ENCODE measurements at regions not wholly inside any gene's neighbourhood (a gene's known extent, or its start where the extent isn't known, plus 50 kb on each side); places are given as distances from the start of the nearest gene placed in this dataset.

- DNase-seq (ENCODE audit: low read depth) = no peak
Measured at GRCh38 chr6:131383421-131384411, 189.3 kb upstream of the ARG1 start.

- DNase-seq (ENCODE audit: low read depth) = no peak
Measured at GRCh38 chr6:131387562-131388447, 185.2 kb upstream of the ARG1 start.

- no peak for DNase-seq (ENCODE audit: low read depth)
Measured at GRCh38 chr6:131390322-131390721, 182.7 kb upstream of the ARG1 start.

- DNase-seq (ENCODE audit: low read depth) = no peak
Measured at GRCh38 chr6:131391116-131391515, 181.9 kb upstream of the ARG1 start.

DNA sequence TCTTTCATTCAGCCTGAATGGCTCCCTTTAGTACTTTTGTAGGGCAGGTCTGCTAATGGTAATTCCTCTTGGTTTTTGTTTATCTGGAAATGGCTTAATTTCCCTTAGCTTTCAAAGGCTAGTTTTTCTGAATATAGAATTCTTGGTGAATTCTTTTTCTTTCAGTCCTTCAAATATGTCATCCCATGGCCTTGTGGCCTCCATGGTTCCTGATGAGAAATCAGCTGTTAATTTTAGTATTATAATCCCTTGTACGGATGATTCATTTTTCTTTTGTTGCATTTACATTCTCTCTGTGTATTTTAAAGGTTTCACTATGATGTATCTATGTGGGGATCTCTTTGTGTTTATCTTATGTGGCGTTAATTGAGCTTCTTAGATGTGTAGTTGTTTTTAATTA is 179.6 kb upstream of the ARG1 start:
- DNase-seq (ENCODE audit: low read depth) = no peak

GRCh38 chr6:131394768-131395432 is 178.1 kb upstream of the ARG1 start:
- no peak for DNase-seq (ENCODE audit: low read depth)

DNA sequence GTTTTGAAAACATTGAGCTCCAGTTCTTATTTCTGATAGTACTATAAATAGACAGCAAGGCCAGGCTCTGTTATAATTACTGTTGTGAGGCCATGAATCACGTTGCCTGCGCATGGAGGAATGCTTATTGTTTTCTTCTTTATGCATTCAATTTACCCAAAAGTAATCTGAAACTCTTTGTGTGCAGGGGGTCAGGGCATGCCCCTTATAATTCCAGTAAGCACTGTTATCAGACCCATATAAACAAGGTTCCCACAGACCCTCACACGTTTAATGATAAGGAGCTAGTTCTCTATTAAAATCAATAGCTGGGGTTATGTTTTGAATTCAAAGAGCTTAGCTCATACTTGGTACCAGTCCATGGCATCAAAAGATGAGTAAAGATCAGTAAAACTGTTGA is 174.8 kb upstream of the ARG1 start:
- DNase-seq (ENCODE audit: low read depth) = no peak

- DNase-seq (ENCODE audit: low read depth) = no peak
Measured at GRCh38 chr6:131399433-131399832, 173.6 kb upstream of the ARG1 start.

- no peak for DNase-seq (ENCODE audit: low read depth)
Measured at GRCh38 chr6:131400054-131400778, 172.8 kb upstream of the ARG1 start.

DNA sequence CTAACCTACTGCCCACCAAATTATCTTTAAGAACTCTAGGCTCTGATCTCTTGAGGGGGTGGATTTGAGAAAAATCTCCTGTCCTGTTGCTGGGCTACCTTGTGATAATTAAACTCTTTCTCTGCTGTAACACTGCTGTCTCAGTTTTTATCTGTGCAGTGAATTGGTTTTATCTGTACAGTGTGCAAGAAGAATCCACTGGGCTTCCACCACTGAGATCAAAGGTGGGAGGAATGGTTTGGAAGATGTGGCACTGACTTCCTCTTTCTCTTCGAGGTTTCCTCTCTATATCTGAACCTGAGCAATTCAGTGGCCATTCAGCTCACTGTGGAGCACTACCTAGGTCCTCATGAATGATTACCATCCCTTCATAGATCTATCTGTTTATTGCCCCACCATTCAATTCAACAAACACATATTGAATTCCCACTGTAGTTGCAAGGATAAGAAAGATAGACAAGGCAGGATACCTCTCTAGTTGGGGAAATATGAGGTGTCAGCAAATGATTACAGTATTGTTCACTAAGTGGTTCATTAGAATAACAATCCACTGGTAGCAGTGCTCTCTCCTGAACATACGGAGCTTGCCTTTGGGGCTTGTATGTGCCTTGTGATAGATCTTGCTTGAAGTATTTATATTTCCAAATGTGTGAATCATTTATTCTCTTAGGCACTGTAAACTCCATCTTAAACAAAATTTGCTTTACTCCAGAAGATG is 172.1 kb upstream of the ARG1 start:
- no peak for DNase-seq (ENCODE audit: low read depth)

- no peak for DNase-seq (ENCODE audit: low read depth)
Measured at GRCh38 chr6:131408811-131409210, 164.2 kb upstream of the ARG1 start.

DNA sequence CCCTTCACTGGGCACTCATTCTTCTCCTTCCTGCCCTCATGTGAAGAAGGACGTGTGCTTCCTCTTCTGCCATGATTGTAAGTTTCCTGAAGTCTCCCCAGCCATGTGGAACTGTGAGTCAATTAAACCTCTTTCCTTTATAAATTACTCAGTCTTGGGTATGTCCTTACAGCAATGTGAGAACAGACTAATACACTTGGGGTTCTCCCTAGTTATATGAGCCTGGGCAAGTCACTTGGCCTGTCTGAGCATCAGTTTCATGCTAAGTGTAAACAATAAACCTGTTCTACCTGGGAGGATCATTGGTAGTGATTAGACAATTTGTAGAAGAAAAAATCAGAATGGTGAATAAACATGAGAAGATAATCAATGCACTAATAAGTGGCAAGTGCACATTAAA is 162.2 kb upstream of the ARG1 start:
- no peak for DNase-seq (ENCODE audit: low read depth)

- no peak for DNase-seq (ENCODE audit: low read depth)
Measured at GRCh38 chr6:131412960-131413830, 159.8 kb upstream of the ARG1 start.

DNA sequence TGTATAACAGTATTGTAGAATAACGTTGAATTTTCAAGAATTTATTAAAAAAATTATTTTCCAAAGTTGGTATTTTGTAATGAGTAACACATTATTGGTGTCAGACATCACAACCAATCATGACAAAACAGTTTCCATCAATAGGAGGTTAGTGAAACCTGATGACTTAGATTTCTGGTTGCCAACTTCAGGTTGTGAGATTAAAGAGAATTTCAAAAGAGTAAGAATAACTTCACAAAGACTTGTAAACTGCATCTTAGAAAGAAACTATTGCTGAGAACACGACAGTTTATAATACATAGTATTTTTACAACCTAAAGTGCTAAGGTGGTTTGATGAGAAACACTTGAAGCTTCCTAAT is 159.2 kb upstream of the ARG1 start:
- no peak for DNase-seq (ENCODE audit: low read depth)

- DNase-seq (ENCODE audit: low read depth) = no peak
Measured at GRCh38 chr6:131414956-131415355, 158.1 kb upstream of the ARG1 start.

DNA sequence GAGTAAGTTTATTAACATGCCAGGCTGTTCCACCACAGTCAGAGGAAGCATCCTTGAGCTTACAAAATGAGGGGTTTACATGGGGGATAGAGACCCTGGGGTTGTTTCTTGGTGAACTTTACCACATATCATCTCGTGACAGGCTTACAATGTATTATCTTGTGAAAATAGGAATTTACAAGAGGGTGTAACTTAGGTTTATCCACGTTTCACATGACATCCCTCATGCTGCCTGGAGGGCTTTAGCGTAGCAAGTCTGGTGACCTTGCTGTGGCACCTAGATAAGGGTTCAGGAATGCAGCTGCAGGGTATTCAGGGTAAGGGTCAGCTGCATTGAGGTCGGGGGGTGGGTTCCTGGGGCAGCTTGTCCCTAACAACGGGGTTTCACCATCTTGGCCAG is 154.6 kb upstream of the ARG1 start:
- no peak for DNase-seq (ENCODE audit: low read depth)

DNA sequence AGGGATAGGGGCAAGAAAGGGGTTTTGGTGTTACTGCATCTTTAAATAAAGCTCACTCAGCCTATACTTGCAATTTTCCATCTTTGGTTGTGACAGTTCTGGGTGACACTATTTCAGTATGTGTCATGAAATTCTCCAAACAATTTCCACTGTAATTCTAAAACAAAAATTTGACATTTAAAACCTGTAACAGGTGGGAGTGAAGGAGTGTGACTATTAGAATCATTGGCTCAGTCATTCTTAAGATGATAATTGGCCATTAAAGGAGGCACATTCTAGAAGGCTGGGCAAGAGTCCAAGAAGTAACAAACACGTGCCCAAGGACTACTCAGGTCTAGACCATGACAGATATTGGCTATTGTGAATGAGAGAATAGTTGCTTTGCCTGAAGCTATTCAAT is 153.3 kb upstream of the ARG1 start:
- DNase-seq (ENCODE audit: low read depth) = no peak

DNA sequence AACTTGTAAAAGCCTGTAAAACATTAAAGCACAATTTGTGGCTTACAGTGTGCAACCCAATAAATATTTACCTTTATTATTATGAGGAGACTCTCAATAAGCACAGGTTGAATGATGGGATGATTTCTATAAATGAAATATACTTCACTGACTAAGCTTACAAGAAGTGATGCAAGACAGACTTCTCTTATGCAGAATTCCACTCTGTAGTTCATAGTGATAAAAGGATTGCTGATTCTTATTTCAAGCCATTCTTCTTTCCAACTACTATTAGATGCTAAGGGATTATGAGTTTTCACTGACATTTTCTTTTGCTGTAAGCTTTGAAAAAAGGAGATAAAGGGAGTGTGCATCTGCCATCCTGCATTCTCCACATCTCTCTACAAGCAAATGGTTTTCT is 149.0 kb upstream of the ARG1 start:
- DNase-seq (ENCODE audit: low read depth) = no peak

GRCh38 chr6:131424475-131424874 is 148.6 kb upstream of the ARG1 start:
- DNase-seq (ENCODE audit: low read depth) = no peak

- no peak for DNase-seq (ENCODE audit: low read depth)
Measured at GRCh38 chr6:131427434-131428058, 145.5 kb upstream of the ARG1 start.
